GM21786 (cell line): ENCODE measurements at regions not wholly inside any gene's neighbourhood (a gene's known extent, or its start where the extent isn't known, plus 50 kb on each side); places are given as distances from the start of the nearest gene placed in this dataset.

Experiments used
- ATAC-seq: cut with Tn5 transposase; IDR thresholded peaks from one replicate; pipeline ENCODE4 v1.9.1; 2021; ENCODE audit not compliant: unreplicated experiment

DNA sequence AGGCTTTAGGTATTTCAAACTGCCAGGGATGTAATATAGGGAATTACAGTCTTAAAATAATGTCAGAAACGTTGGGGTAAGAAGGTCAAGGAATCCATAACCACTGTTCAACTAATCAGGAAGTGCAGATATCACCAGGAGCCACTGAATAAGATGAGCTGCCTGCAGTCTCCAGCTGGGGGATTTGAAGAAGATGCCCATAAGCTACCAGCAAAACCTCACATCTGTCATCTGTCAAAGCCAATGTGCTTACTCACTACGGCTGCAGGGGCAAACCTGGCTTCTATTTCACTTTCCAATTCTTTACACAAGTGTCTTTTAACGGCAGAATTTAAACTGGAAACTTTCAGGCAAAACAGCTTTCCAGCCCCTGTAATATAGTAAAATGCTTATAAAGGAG lies 1410.1 kb upstream of the ATXN8OS start:
- ATAC-seq, result no peak

DNA sequence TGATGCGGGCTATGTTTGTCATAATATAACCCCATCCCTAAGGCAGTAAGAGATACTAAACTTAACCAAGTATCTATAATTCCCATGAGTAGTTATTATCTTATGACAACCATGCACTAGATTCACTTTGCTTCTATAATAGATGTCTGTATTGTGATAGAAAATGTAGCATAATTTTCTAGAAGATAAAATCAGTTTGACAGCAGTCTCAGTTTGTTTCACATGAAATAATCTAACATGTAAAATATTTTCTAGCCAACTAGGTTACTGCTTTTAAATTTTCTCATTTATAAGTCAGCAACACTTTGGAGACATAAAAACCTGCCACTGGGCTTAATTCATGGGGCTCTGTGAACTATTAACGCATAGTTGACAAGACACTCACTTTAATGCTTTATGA lies 1410.7 kb upstream of the ATXN8OS start:
- ATAC-seq, result no peak

DNA sequence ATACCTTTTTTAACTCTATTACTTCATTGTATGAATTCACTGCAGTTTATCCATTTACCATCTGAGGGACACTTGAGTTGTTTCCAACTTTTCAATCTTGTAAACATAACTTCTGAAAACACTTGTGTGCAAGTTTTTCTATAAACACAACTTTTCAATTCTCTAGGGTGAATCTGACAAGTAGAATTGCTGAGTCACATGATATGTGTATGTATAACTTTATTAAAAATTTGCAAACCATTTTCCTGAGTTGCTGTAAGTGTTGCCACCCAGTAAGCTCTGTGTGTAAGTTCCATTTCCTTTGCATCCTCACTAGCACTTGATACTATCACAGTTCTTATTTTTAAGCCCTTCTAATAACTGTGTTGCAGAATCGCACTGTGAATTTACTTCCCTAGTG lies 1415.6 kb upstream of the ATXN8OS start:
- ATAC-seq, result no peak

DNA sequence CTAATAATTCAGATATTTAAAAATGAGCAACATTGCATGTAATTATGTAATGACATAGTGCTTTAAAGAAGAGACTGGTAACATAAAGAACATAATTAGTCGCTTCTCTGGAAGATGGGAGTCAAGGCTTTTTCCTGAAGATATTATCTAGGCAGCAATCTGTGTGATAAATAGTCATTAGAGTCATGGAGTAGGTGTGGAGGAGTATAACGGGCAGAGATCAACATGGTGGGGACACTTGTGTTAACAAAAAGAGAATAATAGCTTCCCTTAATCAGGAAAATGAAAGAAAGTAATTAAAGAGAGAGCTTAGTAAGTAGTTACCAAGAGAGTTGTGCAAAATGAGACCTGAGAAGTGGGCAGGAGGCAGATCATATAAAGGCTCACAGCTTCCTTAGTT lies 1417.1 kb upstream of the ATXN8OS start:
- ATAC-seq, result no peak

DNA sequence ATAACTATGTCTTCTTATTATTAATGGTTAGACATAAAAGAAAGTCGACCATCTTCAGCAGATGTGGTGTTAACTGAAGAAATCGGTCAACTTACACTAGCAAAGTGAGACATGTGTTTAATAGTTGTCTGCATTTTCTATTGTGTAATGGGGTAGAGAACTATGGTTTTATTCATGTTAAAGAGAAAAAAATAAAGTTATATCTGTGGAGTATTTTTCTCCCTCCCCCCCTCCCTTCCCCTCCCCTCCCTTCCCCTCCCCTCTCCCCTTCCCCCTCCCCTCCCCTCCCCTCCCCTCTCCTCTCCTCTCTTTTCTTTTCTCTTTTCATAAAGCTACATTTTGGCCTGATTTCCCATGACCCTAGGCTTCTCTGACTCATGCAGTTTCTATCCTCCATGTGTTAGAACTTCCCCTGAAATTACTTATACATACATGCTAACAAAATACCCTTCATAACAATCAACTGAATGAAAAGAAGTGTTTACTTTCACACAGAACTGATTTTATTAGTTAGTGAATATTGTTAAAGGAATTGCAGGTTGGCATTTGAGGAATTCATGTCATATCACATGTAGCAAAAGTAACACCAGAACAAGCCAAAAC lies 1431.0 kb upstream of the ATXN8OS start:
- no peak for ATAC-seq

DNA sequence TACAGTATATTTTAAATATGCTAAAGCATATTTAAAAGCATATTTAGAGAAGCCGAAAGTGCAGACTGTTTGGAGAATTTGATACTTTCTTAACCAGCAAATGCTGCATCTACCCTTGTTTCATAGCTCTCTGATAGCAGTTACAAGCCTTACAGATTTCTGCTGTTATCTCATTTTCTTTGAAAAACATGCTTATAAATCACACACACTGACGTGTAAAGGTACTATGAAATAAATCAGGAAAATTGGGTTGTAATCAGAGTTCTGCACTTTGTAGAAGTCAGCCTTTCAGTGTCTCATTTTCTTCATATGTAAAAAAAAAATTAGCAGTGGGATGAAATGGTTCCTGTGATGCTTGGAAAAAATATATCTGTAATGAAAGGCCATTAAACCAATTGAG lies 1432.4 kb upstream of the ATXN8OS start:
- ATAC-seq, result no peak

DNA sequence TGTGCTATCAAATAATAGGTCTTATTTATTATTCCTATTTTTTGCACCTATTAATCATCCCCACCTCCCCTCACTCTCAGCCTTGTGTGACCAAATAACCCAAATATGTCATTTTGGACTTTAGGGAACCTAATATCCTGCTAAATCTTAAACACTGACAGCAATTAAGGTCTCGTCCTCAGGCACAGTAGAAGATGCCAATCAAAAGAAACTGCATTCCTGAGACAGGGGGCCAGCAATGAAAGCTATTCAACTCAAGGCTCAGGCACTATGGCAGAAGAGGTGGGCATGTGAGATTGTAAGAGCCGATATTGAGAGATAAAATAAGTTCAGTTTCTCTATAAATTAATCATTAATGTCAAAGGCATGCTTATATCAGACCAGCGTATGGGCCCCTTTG lies 1437.7 kb upstream of the PCDH9 start:
- no peak for ATAC-seq

DNA sequence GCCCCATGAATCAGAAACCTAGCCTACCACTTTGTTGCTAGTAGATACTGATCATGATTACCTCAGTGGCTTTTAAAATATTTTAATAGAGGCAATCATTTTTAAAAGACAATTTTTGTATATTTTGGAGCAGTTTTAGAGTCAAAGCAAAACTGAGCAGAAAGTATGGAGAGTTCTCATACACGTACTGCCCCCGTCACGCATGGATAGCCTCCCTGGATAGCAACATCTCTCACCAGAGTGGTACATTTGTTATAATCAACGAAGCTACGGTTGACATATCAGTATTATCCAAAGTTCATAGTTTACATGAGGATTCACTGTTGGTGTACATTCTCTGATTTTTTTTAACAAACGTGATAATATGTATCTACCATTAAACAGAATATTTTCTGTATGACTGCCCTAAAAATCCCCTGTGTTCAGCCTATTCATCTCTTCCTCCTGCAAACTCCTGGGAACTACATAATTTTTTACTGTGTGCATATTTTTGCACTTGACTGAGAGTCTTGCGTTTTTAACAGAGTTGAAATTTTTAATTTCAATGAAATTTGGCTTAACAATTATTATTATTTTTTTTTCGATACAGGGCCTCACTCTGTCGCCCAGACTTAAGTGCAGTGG lies 1436.8 kb upstream of the PCDH9 start:
- no peak for ATAC-seq

DNA sequence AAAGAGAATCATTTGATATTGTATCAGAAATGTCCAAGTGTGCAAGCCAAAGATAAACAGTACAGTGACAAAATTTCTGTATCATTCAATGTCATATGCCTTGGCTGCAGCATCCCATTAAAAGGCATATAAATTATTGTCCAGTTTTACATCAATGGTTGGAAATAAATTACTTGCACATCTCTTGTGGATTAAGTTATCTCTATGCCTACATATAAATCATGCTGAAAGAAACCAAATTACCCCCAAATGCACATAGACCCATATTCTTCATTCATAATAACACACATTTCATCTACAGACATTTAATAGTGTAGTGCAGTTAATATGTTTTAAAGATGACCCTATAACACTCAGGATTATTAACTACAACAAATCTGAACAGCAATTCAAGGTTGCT lies 1415.7 kb upstream of the PCDH9 start:
- no peak for ATAC-seq

DNA sequence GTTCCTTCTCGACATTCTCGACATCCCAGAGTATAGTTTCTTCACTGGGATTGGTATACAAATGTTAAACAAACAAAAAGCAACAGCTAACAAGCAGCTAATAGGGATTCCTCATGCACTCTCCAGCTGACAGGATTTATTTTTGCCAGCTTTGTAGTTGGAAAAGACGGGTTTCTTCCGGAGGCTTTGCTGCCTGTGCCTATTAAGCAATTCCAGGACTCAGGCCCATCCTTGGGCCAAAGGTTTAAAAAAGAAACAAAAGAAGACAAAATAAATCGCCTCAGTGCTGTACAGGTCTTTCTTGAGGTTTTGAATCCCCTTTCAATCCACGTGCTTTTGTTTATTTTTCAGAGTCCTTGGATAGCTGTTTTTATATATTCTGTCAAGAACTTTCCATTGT lies 1414.5 kb upstream of the PCDH9 start:
- no peak for ATAC-seq

DNA sequence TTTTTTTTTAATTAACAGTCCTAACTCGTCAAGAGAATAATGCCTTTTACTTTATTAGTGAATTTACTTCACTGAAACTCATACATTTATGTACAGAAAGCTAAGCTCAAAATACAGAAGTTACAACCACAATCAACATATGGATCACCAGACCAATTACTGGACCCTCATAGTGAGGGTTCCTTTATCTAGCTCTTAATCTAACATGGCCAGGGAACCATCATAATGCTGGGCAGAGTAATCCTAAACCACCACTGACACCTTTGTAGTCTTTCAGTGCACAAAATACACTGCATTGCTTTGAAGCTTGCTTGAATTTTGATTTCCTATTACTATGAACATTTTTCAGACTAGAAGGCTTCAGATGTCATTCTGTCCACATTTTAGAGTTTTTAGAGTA lies 1406.6 kb upstream of the PCDH9 start:
- ATAC-seq, result no peak

DNA sequence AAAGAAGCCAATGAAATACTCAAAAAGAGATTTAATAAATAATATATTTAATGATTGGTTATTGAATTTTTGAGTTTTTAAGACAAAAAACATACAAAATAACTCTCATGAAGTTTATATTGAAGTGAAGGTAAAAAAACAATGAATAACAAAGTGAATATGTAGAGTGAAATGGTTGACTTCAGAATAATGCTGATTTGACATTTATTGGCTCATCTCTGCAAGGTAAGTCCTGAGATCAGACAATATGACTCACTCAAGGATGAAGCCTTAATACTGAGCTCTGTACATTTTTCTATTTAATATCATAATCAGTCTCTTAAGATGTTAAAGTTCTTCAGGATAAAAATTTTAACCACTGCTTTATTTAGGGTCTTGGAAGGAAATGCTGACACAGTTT lies 1398.9 kb upstream of the PCDH9 start:
- ATAC-seq, result no peak

DNA sequence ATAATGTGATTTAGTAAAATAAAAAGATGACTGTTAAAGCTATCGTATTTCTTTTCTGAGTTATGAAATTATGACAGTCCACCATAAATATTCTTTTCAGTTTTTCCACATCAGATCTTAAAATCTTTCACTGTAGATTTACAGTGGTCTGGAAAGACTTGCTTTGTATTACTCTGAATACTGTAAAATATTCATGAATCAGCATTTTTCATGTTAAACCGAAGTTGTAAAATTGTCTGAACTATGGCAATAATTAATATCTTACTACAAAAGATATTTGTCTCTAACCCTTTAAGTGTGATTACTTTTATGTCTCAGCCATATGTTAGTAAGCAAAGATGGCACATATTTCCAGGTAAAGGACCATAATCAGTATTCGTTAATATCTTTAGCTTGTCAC lies 1397.2 kb upstream of the PCDH9 start:
- no peak for ATAC-seq

DNA sequence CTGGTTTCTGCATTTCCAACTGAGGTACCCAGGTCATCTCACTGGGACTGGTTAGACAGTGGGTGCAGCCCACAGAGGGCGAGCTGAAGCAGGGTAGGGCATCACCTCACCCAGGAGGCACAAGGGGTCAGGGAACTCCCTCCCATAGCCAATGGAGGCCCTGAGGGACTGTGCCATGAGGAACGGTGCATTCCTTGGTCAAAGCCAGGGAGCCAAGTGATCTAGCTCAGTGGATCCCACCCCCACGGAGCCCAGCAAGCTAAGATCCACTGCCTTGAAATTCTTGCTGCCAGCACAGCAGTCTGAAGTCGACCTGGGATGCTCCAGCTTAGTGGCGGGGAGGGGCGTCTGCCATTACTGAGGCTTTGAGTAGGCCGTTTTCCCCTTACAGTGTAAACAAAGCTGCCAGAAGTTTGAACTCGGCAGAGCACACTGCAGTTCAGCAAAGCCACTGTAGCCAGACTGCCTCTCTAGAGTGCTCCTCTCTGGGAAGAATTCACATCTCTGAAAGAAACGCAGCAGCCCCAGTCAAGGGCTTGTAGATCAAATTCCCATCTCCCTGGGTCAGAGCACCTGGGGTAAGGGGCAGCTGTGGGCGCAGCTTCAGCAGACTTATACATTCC lies 1386.6 kb upstream of the PCDH9 start:
- ATAC-seq, result no peak

DNA sequence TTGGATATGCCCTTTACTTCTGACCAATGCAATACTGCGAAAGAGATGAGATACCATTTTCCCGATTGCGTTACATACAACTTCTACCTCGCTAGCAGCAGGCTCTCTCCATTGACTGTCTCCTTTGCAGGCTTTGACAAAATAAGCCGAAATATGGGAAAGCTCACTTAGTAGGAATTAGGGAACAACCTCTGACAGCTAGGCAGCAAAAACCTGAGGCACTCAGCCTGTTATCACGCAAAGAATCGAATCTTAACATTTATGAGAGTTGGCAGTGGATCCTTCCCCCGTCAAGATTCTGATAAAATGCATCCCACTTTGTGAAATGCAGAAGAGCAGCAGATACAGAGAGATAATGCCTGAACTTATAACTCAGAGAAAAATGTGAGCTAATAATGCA lies 1379.5 kb upstream of the PCDH9 start:
- no peak for ATAC-seq

DNA sequence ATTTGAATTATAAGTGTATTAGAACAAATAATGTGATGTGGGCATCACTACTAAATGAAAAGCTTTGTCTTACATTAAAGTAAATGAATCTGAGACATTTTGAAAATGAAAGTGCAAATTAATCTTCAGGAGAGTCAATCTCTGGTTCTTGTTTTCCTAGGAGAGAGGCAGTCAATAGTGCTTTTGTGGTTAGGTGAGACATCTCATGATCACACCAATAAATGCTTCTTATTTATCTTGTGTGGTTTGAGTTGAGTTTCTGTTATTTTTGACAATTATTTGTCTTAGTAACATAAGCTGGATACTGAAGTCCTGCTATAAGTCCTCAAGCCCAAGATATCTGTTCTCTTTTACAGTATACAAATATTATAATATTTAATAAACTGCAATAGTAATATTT lies 1378.0 kb upstream of the PCDH9 start:
- ATAC-seq, result no peak

DNA sequence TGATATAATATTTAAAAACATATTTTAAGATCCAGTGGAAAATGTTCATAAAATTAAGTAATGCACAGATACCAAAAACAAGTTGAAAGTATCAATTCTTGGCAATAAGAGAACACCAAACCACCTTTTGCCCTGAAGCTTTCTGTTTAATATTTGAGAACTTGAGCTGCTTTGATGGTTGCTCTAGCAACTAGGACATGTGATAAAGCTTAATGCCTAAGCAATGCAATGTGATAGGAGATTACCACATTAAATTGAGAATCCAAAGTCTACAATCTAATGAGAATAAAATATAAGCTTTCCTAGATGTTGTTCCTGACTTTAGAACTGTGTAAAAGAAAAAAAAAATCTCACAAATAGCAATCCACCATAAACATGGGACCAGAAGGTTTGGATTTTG lies 1367.5 kb upstream of the PCDH9 start:
- no peak for ATAC-seq

DNA sequence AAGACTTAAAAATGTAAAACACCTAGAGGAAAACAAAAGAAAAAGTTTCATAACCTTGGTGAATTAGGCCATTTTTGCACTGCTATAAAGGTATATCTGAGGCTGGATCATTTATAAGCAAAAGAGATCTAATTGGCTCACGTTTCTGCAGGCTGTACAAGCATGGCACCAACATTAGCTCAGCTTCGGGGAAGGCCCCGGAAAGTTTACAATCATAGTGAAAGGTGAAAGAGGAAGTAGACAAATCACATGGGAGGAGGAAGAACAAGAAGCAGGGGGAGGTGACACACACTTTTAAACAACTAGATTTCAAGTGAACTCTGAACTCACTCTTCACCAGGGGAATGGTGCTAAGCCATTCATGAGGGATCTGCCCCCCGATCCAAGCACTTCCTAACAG lies 1358.5 kb upstream of the PCDH9 start:
- ATAC-seq, result peak; percentile 100

DNA sequence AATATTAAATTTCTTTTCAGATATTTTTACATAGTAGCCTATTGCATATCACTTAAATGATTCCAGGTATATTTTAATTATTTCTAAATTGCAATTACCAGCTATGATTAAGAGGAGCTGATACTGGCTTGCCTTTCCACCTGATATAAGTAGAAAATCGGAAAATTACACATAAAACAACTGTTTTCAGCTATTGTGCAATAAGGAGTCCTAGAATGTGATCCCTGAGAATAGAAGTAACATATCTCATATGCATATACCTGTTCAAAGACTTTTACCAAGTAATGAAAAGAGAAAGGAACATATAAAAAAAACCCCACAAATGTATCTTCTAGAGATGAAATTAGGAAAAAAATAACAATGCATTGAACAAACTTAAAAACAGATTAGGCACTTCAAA lies 1354.6 kb upstream of the PCDH9 start:
- no peak for ATAC-seq

DNA sequence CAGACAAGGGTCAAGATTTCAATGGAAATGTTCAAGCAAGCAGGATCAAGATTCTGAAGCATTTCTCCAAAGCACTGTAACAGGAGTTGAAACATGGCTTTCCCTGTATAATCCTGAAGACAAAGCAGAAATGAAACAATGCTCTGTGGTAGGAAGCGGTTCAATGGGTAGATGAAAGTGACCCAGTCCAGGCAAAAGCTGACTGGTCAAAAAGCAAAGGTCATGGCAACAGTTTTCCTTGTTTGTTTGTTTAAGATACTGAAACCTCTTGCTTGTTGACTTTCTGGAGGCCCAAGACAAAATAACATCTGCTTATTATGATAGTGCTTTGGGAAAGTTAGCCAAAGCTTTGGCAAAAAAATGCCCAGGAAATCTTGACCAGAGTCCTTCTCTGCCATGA lies 1343.9 kb upstream of the PCDH9 start:
- ATAC-seq, result no peak

DNA sequence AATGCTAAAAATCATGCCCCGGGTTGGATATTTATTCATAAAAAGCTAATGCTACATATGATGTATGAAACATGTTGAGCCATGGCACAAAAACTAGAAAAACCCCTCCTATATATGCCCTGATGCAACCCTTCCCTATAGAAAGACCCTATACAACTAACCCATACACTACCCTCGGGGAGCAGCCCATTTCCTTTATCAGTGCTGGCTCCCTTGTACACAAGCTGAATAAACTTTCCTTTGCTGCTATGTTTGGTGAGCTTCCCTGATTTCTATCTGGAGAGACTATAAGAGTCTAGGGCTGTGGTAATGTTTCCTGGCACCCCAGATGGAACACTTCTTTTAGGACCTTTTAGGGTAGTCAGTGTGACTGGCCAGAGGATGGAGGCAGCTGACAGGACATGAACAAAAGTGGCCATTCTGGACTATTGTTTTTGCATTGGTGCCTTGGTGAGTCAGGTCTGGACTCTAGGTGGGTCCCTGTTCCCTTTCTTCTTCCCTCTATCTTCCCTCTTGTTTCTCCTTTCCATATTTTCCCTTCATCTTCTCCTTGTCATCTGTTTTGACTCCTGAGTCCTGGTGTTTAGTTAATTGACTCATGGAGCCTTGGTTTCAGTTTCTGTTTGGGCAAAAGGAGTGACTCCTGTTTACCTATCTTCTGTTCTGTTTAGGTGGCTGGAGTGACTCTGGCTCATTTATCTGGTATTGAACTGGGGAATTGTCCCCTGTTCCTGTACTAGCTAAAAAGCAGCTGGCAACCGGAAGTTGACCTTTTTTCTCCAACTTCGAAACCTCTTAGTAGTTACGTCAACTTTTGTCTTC lies 1321.8 kb upstream of the PCDH9 start:
- peak; percentile 48 for ATAC-seq

DNA sequence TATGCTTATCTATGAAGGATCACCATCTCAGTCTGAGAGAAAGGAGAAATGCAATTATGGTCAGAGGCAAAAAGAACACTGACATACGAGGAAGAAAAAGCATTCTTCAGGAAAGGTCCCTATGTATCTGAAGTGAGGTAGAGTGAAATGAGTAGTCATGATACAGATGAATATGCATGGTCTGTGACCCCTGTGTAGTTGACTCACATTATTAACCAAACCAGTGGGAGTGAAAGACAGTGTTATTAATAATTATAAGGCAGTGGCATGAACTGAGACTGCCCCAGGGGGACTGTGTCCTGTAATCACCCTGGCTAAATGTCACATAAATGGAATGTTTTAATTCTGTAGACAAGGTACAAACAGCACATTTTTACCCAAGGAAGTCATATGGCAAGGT lies 1320.2 kb upstream of the PCDH9 start:
- peak; percentile 49 for ATAC-seq
